GM23248 (cell line): ENCODE measurements at regions not wholly inside any gene's neighbourhood (a gene's known extent, or its start where the extent isn't known, plus 50 kb on each side); places are given as distances from the start of the nearest gene placed in this dataset.

Experiments used
- EZH2 ChIP-seq: fragments of 200-600 bp; sonication (generic); IDR thresholded peaks from 2 replicates; pipeline ENCODE4 v1.6.1; 2018; ENCODE audit warnings: antibody characterized with exemption, mild to moderate bottlenecking; ENCODE audit not compliant: insufficient read depth, poor library complexity, severe bottlenecking
- EZH2phosphoT487 ChIP-seq: fragments of 200-600 bp; sonication (generic); IDR thresholded peaks from 2 replicates; pipeline ENCODE4 v1.6.1; 2018; ENCODE audit warnings: antibody characterized with exemption, moderate library complexity, mild to moderate bottlenecking, low read depth; ENCODE audit not compliant: insufficient read depth

GRCh38 chr13:89407357-89407756, 1736.2 kb downstream of the SLITRK5 start:
- TF ChIP-seq EZH2phosphoT487 (no peak), EZH2 (no peak)
